ENCODE measurements at regions not wholly inside any gene's neighbourhood (a gene's known extent, or its start where the extent isn't known, plus 50 kb on each side); places are given as distances from the start of the nearest gene placed in this dataset.
"Not testable (repeated sequence)": the region's sequence is repeated elsewhere in the genome, so short reads cannot be mapped to it uniquely, and the experiment has no call there.

GRCh38 chr7:17046666-17047065 is 164.9 kb upstream of the AGR3 start:
- H2BK12ac ChIP-seq (ENCODE audit: insufficient read length, low read depth, low read length): no peak overlapping the region
- no peak overlapping the region for H3K23ac ChIP-seq (ENCODE audit: insufficient read length, low read depth, low read length)
- H4K91ac ChIP-seq (ENCODE audit: insufficient read length, low read depth, low read length): no peak overlapping the region
- no peaks in the 10 kb centered on the region for H3K9me3 ChIP-seq (ENCODE audit: control insufficient read depth, low read depth, low read length)
- WGBS (ENCODE audit: extremely low coverage, insufficient read length, low lambda C conversion rate): no CpG with 5 or more reads among the region's 6 CpGs
- H2AFZ ChIP-seq (ENCODE audit: low read length): no peak overlapping the region
- H2BK15ac ChIP-seq (ENCODE audit: low read depth, low read length): no peak overlapping the region
- H3K36me3 Mint-ChIP-seq (ENCODE audit: insufficient read depth in 1 of 3, low read depth in 3 of 3): 0 out of 7 replicates have a peak, but pooled peaks cover 0 to under 1% (median 0%) of the 10 kb centered on the region in 3 experiments
- no peak overlapping the region for H4K8ac ChIP-seq (replicated peaks; ENCODE audit: insufficient read length, low read depth, low read length)
- H3K4ac ChIP-seq (ENCODE audit: low read depth, low read length): no peak overlapping the region
- H3K79me1 ChIP-seq (ENCODE audit: insufficient read depth, low read depth, low read length, poor library complexity, severe bottlenecking): no peaks in the 10 kb centered on the region
- no peak overlapping the region for H3K9ac ChIP-seq (ENCODE audit: extremely low read depth, insufficient read length, low read length)
- no peak overlapping the region for H3K14ac ChIP-seq (ENCODE audit: insufficient read depth, low read length)
- H2AK5ac ChIP-seq (ENCODE audit: insufficient read length, low read length): no peak overlapping the region
- no peak overlapping the region for H3K56ac ChIP-seq (ENCODE audit: insufficient read length, low read depth, low read length)
- no peaks in the 10 kb centered on the region for H3K79me2 ChIP-seq (ENCODE audit: insufficient read depth, low read length)
- no peaks in the 10 kb centered on the region for H3K9me3 Mint-ChIP-seq
- no peak overlapping the region for H3K27ac ChIP-seq (ENCODE audit: insufficient read length, low read depth, low read length)
- TF ChIP-seq CTCF (conservative IDR thresholded peaks at IDR 0.05): no peak
- no peaks in the 10 kb centered on the region for H3K4me1 ChIP-seq (ENCODE audit: insufficient read depth, low read length)
- H3K4me1 Mint-ChIP-seq: no peaks in the 10 kb centered on the region
- no peaks in the 10 kb centered on the region for H3K27me3 Mint-ChIP-seq (ENCODE audit: low read depth)
- no peak for DNase-seq
- no peaks in the 10 kb centered on the region for H4K20me1 ChIP-seq (ENCODE audit: control insufficient read depth, insufficient read depth, insufficient read length)
- H3T11ph ChIP-seq (ENCODE audit: low read length): no peak overlapping the region
- H3K27me3 ChIP-seq (ENCODE audit: insufficient read depth, low read length): no peaks in the 10 kb centered on the region
- no peak overlapping the region for H4K5ac ChIP-seq (ENCODE audit: insufficient read length, low read depth, low read length)
- H3K18ac ChIP-seq (ENCODE audit: insufficient read length, low read depth, low read length): no peak overlapping the region
- H2BK5ac ChIP-seq (ENCODE audit: insufficient read length, low read length): no peak overlapping the region
- no peak overlapping the region for H2BK120ac ChIP-seq (ENCODE audit: low read depth, low read length, poor library complexity, severe bottlenecking)
- no peak overlapping the region for H2BK20ac ChIP-seq (ENCODE audit: low read depth, low read length, poor library complexity, severe bottlenecking)
- no peak overlapping the region for H3K27ac Mint-ChIP-seq
- no peak overlapping the region for H3K4me2 ChIP-seq (ENCODE audit: insufficient read depth, insufficient read length, low read length)
- H3K23me2 ChIP-seq (ENCODE audit: insufficient read length, low read depth, low read length, poor library complexity, severe bottlenecking): no peaks in the 10 kb centered on the region
- H3K4me3 Mint-ChIP-seq: no peak overlapping the region

- not testable (repeated sequence) for H3K27me3 Mint-ChIP-seq (ENCODE audit: low read depth); H3K4me3 Mint-ChIP-seq; H3K27ac ChIP-seq (ENCODE audit: insufficient read length, low read depth, low read length); H3K4me1 Mint-ChIP-seq; H4K8ac ChIP-seq (replicated peaks; ENCODE audit: insufficient read length, low read depth, low read length); H2AK5ac ChIP-seq (ENCODE audit: insufficient read length, low read length); DNase-seq; H2AFZ ChIP-seq (ENCODE audit: low read length); H3K9me3 ChIP-seq (ENCODE audit: control insufficient read depth, low read depth, low read length); H3K9ac ChIP-seq (ENCODE audit: extremely low read depth, insufficient read length, low read length); H2BK12ac ChIP-seq (ENCODE audit: insufficient read length, low read depth, low read length); H3K56ac ChIP-seq (ENCODE audit: insufficient read length, low read depth, low read length); H3K4me1 ChIP-seq (ENCODE audit: insufficient read depth, low read length); H3K18ac ChIP-seq (ENCODE audit: insufficient read length, low read depth, low read length); H2BK20ac ChIP-seq (ENCODE audit: low read depth, low read length, poor library complexity, severe bottlenecking); H3K14ac ChIP-seq (ENCODE audit: insufficient read depth, low read length); H2BK15ac ChIP-seq (ENCODE audit: low read depth, low read length); H3K23ac ChIP-seq (ENCODE audit: insufficient read length, low read depth, low read length); H4K20me1 ChIP-seq (ENCODE audit: control insufficient read depth, insufficient read depth, insufficient read length); H3K27ac Mint-ChIP-seq; H3K4me2 ChIP-seq (ENCODE audit: insufficient read depth, insufficient read length, low read length); H2BK120ac ChIP-seq (ENCODE audit: low read depth, low read length, poor library complexity, severe bottlenecking); H3K79me2 ChIP-seq (ENCODE audit: insufficient read depth, low read length); H2BK5ac ChIP-seq (ENCODE audit: insufficient read length, low read length); H3K27me3 ChIP-seq (ENCODE audit: insufficient read depth, low read length); H3K79me1 ChIP-seq (ENCODE audit: insufficient read depth, low read depth, low read length, poor library complexity, severe bottlenecking); H4K91ac ChIP-seq (ENCODE audit: insufficient read length, low read depth, low read length); H3T11ph ChIP-seq (ENCODE audit: low read length); H3K23me2 ChIP-seq (ENCODE audit: insufficient read length, low read depth, low read length, poor library complexity, severe bottlenecking); H3K4ac ChIP-seq (ENCODE audit: low read depth, low read length); H4K5ac ChIP-seq (ENCODE audit: insufficient read length, low read depth, low read length)
- Mint-ChIP-seq H3K36me3 (ENCODE audit: insufficient read depth in 1 of 3, low read depth in 3 of 3) (peaks cover 11 to 15% (median 15%) of the 10 kb centered on the region in 3 experiments), H3K9me3 (peaks cover 12 to 14% of the 10 kb centered on the region in 2 experiments)
- no CpG with 5 or more reads among the region's 9 CpGs for WGBS (ENCODE audit: extremely low coverage, insufficient read length, low lambda C conversion rate)
These were observed 171.4 kb upstream of the AGR3 start for GRCh38 chr7:17053164-17053563.
